GM12878 (cell line): ENCODE measurements at regions not wholly inside any gene's neighbourhood (a gene's known extent, or its start where the extent isn't known, plus 50 kb on each side); places are given as distances from the start of the nearest gene placed in this dataset.

Experiments
- CBX5 ChIP-seq: sonication (generic); IDR thresholded peaks from 2 replicates; pipeline ENCODE4 v1.6.1; 2016; ENCODE audit warnings: low read depth, moderate library complexity, mild to moderate bottlenecking, inconsistent platforms
- RAD21 ChIP-seq: IDR thresholded peaks from 2 replicates; pipeline ENCODE4 v1.6.1; 2011; ENCODE audit warnings: mild to moderate bottlenecking, low read depth, low read length, moderate library complexity; ENCODE audit not compliant: insufficient read depth
- SP1 ChIP-seq: IDR thresholded peaks from one replicate; pipeline ENCODE4 v1.6.1; 2011; ENCODE audit warnings: low read depth, low read length
- TF ChIP-seq, protein P1 (sequence below): fragments of 450-650 bp; IDR thresholded peaks from 2 replicates; pipeline ENCODE4 v1.6.1; 2016; ENCODE audit warnings: mild to moderate bottlenecking, moderate library complexity, borderline replicate concordance

DNA sequence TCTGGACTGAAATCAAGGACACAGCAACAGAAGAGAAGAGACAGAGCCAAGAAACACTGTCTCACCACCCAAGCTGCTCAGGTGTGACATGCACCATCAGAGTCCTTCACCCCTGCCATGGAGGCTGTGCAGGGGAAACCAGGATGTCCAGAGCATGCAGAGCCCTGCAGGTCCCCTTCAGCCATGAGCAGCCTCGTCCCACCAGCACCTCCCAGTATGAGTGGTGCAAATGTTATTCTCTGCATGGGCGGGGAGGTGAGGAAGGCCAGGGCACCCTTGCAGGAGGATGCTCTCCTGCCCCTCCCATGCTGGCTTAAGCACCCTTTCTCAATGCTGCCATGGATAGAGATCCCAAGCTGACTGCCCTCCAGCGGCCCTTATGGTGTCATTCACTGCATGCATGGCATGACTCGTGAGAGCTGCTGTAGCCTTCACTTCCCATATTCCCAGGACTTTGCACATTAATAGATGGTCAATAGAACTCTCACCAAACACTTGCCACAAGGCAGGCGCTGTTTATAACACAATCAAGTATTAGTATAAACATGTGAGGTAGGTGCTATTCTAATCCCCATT lies 171.0 kb downstream of the ANAPC1 start:
- TF ChIP-seq, protein P1, sequence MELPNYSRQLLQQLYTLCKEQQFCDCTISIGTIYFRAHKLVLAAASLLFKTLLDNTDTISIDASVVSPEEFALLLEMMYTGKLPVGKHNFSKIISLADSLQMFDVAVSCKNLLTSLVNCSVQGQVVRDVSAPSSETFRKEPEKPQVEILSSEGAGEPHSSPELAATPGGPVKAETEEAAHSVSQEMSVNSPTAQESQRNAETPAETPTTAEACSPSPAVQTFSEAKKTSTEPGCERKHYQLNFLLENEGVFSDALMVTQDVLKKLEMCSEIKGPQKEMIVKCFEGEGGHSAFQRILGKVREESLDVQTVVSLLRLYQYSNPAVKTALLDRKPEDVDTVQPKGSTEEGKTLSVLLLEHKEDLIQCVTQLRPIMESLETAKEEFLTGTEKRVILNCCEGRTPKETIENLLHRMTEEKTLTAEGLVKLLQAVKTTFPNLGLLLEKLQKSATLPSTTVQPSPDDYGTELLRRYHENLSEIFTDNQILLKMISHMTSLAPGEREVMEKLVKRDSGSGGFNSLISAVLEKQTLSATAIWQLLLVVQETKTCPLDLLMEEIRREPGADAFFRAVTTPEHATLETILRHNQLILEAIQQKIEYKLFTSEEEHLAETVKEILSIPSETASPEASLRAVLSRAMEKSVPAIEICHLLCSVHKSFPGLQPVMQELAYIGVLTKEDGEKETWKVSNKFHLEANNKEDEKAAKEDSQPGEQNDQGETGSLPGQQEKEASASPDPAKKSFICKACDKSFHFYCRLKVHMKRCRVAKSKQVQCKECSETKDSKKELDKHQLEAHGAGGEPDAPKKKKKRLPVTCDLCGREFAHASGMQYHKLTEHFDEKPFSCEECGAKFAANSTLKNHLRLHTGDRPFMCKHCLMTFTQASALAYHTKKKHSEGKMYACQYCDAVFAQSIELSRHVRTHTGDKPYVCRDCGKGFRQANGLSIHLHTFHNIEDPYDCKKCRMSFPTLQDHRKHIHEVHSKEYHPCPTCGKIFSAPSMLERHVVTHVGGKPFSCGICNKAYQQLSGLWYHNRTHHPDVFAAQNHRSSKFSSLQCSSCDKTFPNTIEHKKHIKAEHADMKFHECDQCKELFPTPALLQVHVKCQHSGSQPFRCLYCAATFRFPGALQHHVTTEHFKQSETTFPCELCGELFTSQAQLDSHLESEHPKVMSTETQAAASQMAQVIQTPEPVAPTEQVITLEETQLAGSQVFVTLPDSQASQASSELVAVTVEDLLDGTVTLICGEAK = no peak
- no peak for TF ChIP-seq CBX5
- TF ChIP-seq SP1 = no peak
- TF ChIP-seq RAD21 = no peak
